ENCODE measurements at regions not wholly inside any gene's neighbourhood (a gene's known extent, or its start where the extent isn't known, plus 50 kb on each side); places are given as distances from the start of the nearest gene placed in this dataset.

- no peak for DNase-seq (ENCODE audit: low spot score)
Observed at GRCh38 chr5:173741729-173742431, 125.4 kb upstream of the BOD1 start.

- DNase-seq (ENCODE audit: low spot score) = peak; percentile 73
Observed at GRCh38 chr5:173742432-173742816, 126.0 kb upstream of the BOD1 start.

GRCh38 chr5:173743641-173744343 is 127.3 kb upstream of the BOD1 start:
- DNase-seq (ENCODE audit: low spot score) = peak; percentile 73

GRCh38 chr5:173744551-173744950 is 128.1 kb upstream of the BOD1 start:
- DNase-seq (ENCODE audit: low spot score) = no peak

- DNase-seq (ENCODE audit: low spot score) = peak; percentile 98
Observed at GRCh38 chr5:173745123-173745522, 128.7 kb upstream of the BOD1 start.

- no peak for DNase-seq (ENCODE audit: low spot score)
Observed at GRCh38 chr5:173745557-173745956, 129.1 kb upstream of the BOD1 start.

- peak; percentile 21 for DNase-seq (ENCODE audit: low spot score)
Observed at GRCh38 chr5:173746047-173746646, 129.7 kb upstream of the BOD1 start.

- DNase-seq (ENCODE audit: low spot score) = no peak
Observed at GRCh38 chr5:173747876-173748275, 131.4 kb upstream of the BOD1 start.

GRCh38 chr5:173750538-173751265 is 134.3 kb upstream of the BOD1 start:
- DNase-seq (ENCODE audit: low spot score) = no peak

- DNase-seq (ENCODE audit: low spot score) = no peak
Observed at GRCh38 chr5:173751266-173751600, 134.8 kb upstream of the BOD1 start.

- DNase-seq (ENCODE audit: low spot score) = no peak
Observed at GRCh38 chr5:173752653-173753052, 135.5 kb upstream of the CPEB4 start.

GRCh38 chr5:173753307-173754168 is 134.6 kb upstream of the CPEB4 start:
- no peak for DNase-seq (ENCODE audit: low spot score)

GRCh38 chr5:173755319-173755718 is 132.8 kb upstream of the CPEB4 start:
- DNase-seq (ENCODE audit: low spot score) = no peak

GRCh38 chr5:173757403-173758209 is 130.5 kb upstream of the CPEB4 start:
- DNase-seq (ENCODE audit: low spot score) = no peak

GRCh38 chr5:173758676-173759075 is 129.5 kb upstream of the CPEB4 start:
- no peak for DNase-seq (ENCODE audit: low spot score)

- no peak for DNase-seq (ENCODE audit: low spot score)
Observed at GRCh38 chr5:173759691-173760090, 128.5 kb upstream of the CPEB4 start.

- DNase-seq (ENCODE audit: low spot score) = no peak
Observed at GRCh38 chr5:173760461-173761177, 127.5 kb upstream of the CPEB4 start.

- no peak for DNase-seq (ENCODE audit: low spot score)
Observed at GRCh38 chr5:173761178-173761513, 127.0 kb upstream of the CPEB4 start.

- no peak for DNase-seq (ENCODE audit: low spot score)
Observed at GRCh38 chr5:173762045-173762444, 126.1 kb upstream of the CPEB4 start.

- no peak for DNase-seq (ENCODE audit: low spot score)
Observed at GRCh38 chr5:173762930-173763329, 125.2 kb upstream of the CPEB4 start.

Measured in NAMALWA (cell line).